GM18870 (cell line): ENCODE measurements at regions not wholly inside any gene's neighbourhood (a gene's known extent, or its start where the extent isn't known, plus 50 kb on each side); places are given as distances from the start of the nearest gene placed in this dataset.
"Not testable (repeated sequence)": the region's sequence is repeated elsewhere in the genome, so short reads cannot be mapped to it uniquely, and the experiment has no call there.

ENCODE experiments used
- ATAC-seq: cut with Tn5 transposase; IDR thresholded peaks from one replicate; pipeline ENCODE4 v1.9.1; 2021; ENCODE audit warnings: moderate library complexity; ENCODE audit not compliant: unreplicated experiment

- no peak for ATAC-seq
Observed at GRCh38 chr2:234251326-234252271, 201.1 kb downstream of the SPP2 start.

GRCh38 chr2:234250926-234251325, 200.4 kb downstream of the SPP2 start:
- no peak for ATAC-seq

- ATAC-seq: no peak
Observed at GRCh38 chr2:234249873-234250272, 199.4 kb downstream of the SPP2 start.

GRCh38 chr2:234249034-234249735, 198.7 kb downstream of the SPP2 start:
- ATAC-seq: no peak

- ATAC-seq: not testable (repeated sequence)
Observed at GRCh38 chr2:234248213-234248710, 197.8 kb downstream of the SPP2 start.

GRCh38 chr2:234247453-234248180, 197.1 kb downstream of the SPP2 start:
- ATAC-seq: no peak

- no peak for ATAC-seq
Observed at GRCh38 chr2:234245945-234246344, 195.4 kb downstream of the SPP2 start.

- ATAC-seq: no peak
Observed at GRCh38 chr2:234243871-234244565, 193.5 kb downstream of the SPP2 start.

- no peak for ATAC-seq
Observed at GRCh38 chr2:234242459-234242836, 191.9 kb downstream of the SPP2 start.

- no peak for ATAC-seq
Observed at GRCh38 chr2:234241656-234242458, 191.4 kb downstream of the SPP2 start.

- no peak for ATAC-seq
Observed at GRCh38 chr2:234240917-234241316, 190.4 kb downstream of the SPP2 start.

- ATAC-seq: no peak
Observed at GRCh38 chr2:234235191-234235590, 184.7 kb downstream of the SPP2 start.

- ATAC-seq: no peak
Observed at GRCh38 chr2:234231460-234231859, 181.0 kb downstream of the SPP2 start.

- no peak for ATAC-seq
Observed at GRCh38 chr2:234219046-234219310, 168.5 kb downstream of the SPP2 start.

GRCh38 chr2:234218266-234219045, 168.0 kb downstream of the SPP2 start:
- no peak for ATAC-seq

- ATAC-seq: no peak
Observed at GRCh38 chr2:234212534-234212933, 162.0 kb downstream of the SPP2 start.

- no peak for ATAC-seq
Observed at GRCh38 chr2:234211797-234212196, 161.3 kb downstream of the SPP2 start.

- no peak for ATAC-seq
Observed at GRCh38 chr2:234206738-234207137, 156.2 kb downstream of the SPP2 start.

GRCh38 chr2:234204480-234204879, 154.0 kb downstream of the SPP2 start:
- no peak for ATAC-seq
